Calu3 (cell line): ENCODE measurements at regions not wholly inside any gene's neighbourhood (a gene's known extent, or its start where the extent isn't known, plus 50 kb on each side); places are given as distances from the start of the nearest gene placed in this dataset.

Experiments used
- BruUV-seq: library from RNA; stranded (reverse); fragments of 400-500 nt; replicated peaks from 2 replicates; lab custom pipeline; 2021; lab: Mats Ljungman, UMichigan
- CTCF ChIA-PET: fragments of 300-600 bp; sonication (Branson Sonifier 250); formaldehyde crosslinking; loops from one replicate; lab custom pipeline; 2022; ENCODE audit warnings: antibody characterized with exemption; lab: Charles Lee
- DNase-seq: peaks from one replicate; pipeline ENCODE4 v3.0.0; 2022
- H3K27ac Mint-ChIP-seq: one replicate; pipeline ENCODE4 v1.8.0; 2022; ENCODE audit warnings: mixed read lengths; ENCODE audit not compliant: unreplicated experiment
- H3K27me3 Mint-ChIP-seq: one replicate; pipeline ENCODE4 v1.8.0; 2022; ENCODE audit warnings: mixed read lengths; ENCODE audit not compliant: unreplicated experiment
- H3K36me3 Mint-ChIP-seq: one replicate; pipeline ENCODE4 v1.8.0; 2022; ENCODE audit warnings: mild to moderate bottlenecking, moderate library complexity, mixed read lengths; ENCODE audit not compliant: insufficient read depth, unreplicated experiment
- H3K4me1 Mint-ChIP-seq: one replicate; pipeline ENCODE4 v1.8.0; 2022; ENCODE audit warnings: mild to moderate bottlenecking, low read depth, mixed read lengths; ENCODE audit not compliant: unreplicated experiment
- H3K4me3 Mint-ChIP-seq: one replicate; pipeline ENCODE4 v1.8.0; 2022; ENCODE audit warnings: mild to moderate bottlenecking, low read depth, moderate library complexity, mixed read lengths; ENCODE audit not compliant: unreplicated experiment
- H3K9me3 Mint-ChIP-seq: one replicate; pipeline ENCODE4 v1.8.0; 2022; ENCODE audit warnings: low read depth, mixed read lengths; ENCODE audit not compliant: unreplicated experiment
- intact Hi-C: fragments of 100-400 bp; cut with micrococcal nuclease; formaldehyde crosslinking; loops from one replicate; pipeline ENCODE4 v1.10.0; 2022; ENCODE audit not compliant: unreplicated experiment
- TF ChIP-seq, protein P1 (sequence below): fragments of 200-600 bp; IDR thresholded peaks from one replicate; pipeline ENCODE4 v1.8.0; 2022; ENCODE audit warnings: antibody characterized with exemption; ENCODE audit not compliant: unreplicated experiment

- Mint-ChIP-seq H3K27me3 (peaks cover 14% of the 10 kb centered on the region), H3K27ac (no peak overlapping the region), H3K36me3 (peaks cover 7% of the 10 kb centered on the region), H3K4me1 (peaks cover 20% of the 10 kb centered on the region), H3K4me3 (no peak overlapping the region), H3K9me3 (peaks cover 3% of the 10 kb centered on the region)
- CTCF ChIA-PET: no interaction called here
- TF ChIP-seq, protein P1, sequence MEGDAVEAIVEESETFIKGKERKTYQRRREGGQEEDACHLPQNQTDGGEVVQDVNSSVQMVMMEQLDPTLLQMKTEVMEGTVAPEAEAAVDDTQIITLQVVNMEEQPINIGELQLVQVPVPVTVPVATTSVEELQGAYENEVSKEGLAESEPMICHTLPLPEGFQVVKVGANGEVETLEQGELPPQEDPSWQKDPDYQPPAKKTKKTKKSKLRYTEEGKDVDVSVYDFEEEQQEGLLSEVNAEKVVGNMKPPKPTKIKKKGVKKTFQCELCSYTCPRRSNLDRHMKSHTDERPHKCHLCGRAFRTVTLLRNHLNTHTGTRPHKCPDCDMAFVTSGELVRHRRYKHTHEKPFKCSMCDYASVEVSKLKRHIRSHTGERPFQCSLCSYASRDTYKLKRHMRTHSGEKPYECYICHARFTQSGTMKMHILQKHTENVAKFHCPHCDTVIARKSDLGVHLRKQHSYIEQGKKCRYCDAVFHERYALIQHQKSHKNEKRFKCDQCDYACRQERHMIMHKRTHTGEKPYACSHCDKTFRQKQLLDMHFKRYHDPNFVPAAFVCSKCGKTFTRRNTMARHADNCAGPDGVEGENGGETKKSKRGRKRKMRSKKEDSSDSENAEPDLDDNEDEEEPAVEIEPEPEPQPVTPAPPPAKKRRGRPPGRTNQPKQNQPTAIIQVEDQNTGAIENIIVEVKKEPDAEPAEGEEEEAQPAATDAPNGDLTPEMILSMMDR: no peak
- intact Hi-C loops: no loop called here
- no TSS peak for BruUV-seq
- DNase-seq: no peak
Measured at GRCh38 chr2:235295831-235296230, 198.0 kb upstream of the AGAP1 start.

GRCh38 chr2:235300368-235301201 lies 193.3 kb upstream of the AGAP1 start:
- DNase-seq: peak; percentile 69
- peak overlapping the region; percentile 18 for H3K27ac Mint-ChIP-seq
- CTCF ChIA-PET: interaction anchor here (0.6 to 1.7 kb wide), 4 partner anchors 9 to 293 kb away, joined by 3 to 5 read pairs (median 4); no protein-coding TSS in a partner anchor
- H3K27me3 Mint-ChIP-seq: peaks cover 62% of the 10 kb centered on the region
- H3K4me1 Mint-ChIP-seq: peaks cover 13% of the 10 kb centered on the region
- H3K4me3 Mint-ChIP-seq: no peak overlapping the region
- H3K9me3 Mint-ChIP-seq: peaks cover 3% of the 10 kb centered on the region
- intact Hi-C loops: no loop called here
- peaks cover 9% of the 10 kb centered on the region for H3K36me3 Mint-ChIP-seq
- TF ChIP-seq, protein P1: no peak
- BruUV-seq: no TSS peak

DNA sequence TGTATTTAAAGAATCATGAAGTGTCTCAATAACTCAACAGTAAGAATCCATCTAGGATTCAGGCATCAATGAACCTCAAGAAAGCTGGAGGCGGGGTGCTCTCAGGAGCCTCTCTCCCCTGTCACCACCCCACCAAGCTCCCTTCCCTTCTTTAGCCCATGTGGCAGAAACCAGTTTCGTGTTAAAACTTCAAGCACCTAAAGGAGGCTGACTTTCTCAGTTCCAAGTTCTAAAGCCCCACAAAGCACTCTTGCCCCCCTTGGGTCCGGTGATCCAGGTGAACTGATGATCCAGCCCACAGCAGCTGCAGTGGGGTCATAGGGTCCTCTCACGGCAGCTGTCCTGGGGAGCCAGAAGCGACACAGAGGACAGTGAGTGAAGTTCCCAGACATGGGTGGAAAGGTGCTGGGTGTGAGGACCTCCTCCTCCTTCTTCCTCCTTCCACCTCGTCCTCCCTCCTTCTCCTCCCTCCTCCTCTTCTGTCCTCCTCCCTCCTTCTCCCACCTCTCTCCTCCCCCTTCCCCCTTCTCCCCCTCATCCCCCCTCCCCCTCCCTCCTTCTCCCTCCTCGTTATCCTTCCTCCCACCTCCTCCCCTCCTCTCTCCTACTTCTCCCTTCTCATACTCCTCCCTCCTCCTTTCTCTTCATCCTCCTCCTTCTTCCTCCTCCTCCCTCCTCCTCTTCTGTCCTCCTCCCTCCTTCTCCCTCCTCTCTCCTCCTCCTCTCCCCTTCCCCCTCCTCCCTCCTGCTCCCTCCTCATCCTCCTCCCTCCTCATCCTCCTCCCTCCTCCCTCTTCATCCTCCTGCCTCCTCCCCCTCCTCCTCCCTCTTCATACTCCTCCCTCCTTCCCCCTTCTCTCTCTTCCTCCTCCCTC lies 192.4 kb upstream of the AGAP1 start:
- peaks cover 13% of the 10 kb centered on the region for H3K4me1 Mint-ChIP-seq
- H3K27me3 Mint-ChIP-seq: peaks cover 70% of the 10 kb centered on the region
- intact Hi-C loops: no loop called here
- DNase-seq: no peak
- H3K4me3 Mint-ChIP-seq: no peak overlapping the region
- CTCF ChIA-PET: interaction anchor here (0.6 to 1.7 kb wide), 3 partner anchors 8 to 292 kb away, joined by 3 to 5 read pairs (median 3); no protein-coding TSS in a partner anchor
- H3K36me3 Mint-ChIP-seq: peaks cover 9% of the 10 kb centered on the region
- H3K9me3 Mint-ChIP-seq: peaks cover 6% of the 10 kb centered on the region
- TF ChIP-seq, protein P1: no peak
- peak overlapping the region; percentile 18 for H3K27ac Mint-ChIP-seq
- BruUV-seq: no TSS peak

GRCh38 chr2:235302263-235302662 lies 191.6 kb upstream of the AGAP1 start:
- CTCF ChIA-PET: no interaction called here
- H3K36me3 Mint-ChIP-seq: peaks cover 9% of the 10 kb centered on the region
- H3K4me1 Mint-ChIP-seq: peaks cover 13% of the 10 kb centered on the region
- TF ChIP-seq, protein P1: no peak
- H3K9me3 Mint-ChIP-seq: peaks cover 5% of the 10 kb centered on the region
- peaks cover 68% of the 10 kb centered on the region for H3K27me3 Mint-ChIP-seq
- no peak for DNase-seq
- no peak overlapping the region for H3K27ac Mint-ChIP-seq
- BruUV-seq: no TSS peak
- intact Hi-C loops: no loop called here
- H3K4me3 Mint-ChIP-seq: no peak overlapping the region
